PC-9 (cell line): ENCODE measurements at regions not wholly inside any gene's neighbourhood (a gene's known extent, or its start where the extent isn't known, plus 50 kb on each side); places are given as distances from the start of the nearest gene placed in this dataset.

Source experiments
- BruUV-seq: library from RNA; stranded (reverse); fragments of 400-500 nt; replicated peaks from 2 replicates; lab custom pipeline; 2021; lab: Mats Ljungman, UMichigan
- CTCF ChIA-PET: fragments of 300-600 bp; sonication (Branson Sonifier 250); formaldehyde crosslinking; loops from one replicate; lab custom pipeline; 2022; ENCODE audit warnings: antibody characterized with exemption; lab: Charles Lee
- POLR2A ChIA-PET: fragments of 300-600 bp; sonication (Branson Sonifier 250); formaldehyde crosslinking; loops from one replicate; lab custom pipeline; 2022; ENCODE audit warnings: antibody characterized with exemption; ENCODE audit not compliant: unreplicated experiment; lab: Charles Lee
- DNase-seq, 2 experiments: peaks; one replicate each; pipeline versions ENCODE4 v3.0.0 to v3.0.0-alpha.2; 2015 to 2022; ENCODE audit warnings: mixed read lengths in 1 of 2
- H2AFZ ChIP-seq: fragments of 200-600 bp; sonication (generic); 2 replicates; pipeline ENCODE4 v1.8.1; 2017; ENCODE audit warnings: antibody characterized with exemption
- H3F3A ChIP-seq: fragments of 200-600 bp; sonication (generic); 2 replicates; pipeline ENCODE4 v1.8.1; 2017; ENCODE audit warnings: antibody characterized with exemption, mild to moderate bottlenecking, low read depth; ENCODE audit not compliant: insufficient read depth
- H3K27ac ChIP-seq: fragments of 200-600 bp; sonication (generic); 2 replicates; pipeline ENCODE4 v1.6.1; 2016; ENCODE audit warnings: mixed run types
- H3K27me3 ChIP-seq: fragments of 200-600 bp; sonication (generic); 2 replicates; pipeline ENCODE4 v1.6.1; 2016; ENCODE audit warnings: low read depth, mixed run types; ENCODE audit not compliant: insufficient read depth
- H3K36me3 ChIP-seq: fragments of 200-600 bp; sonication (generic); 2 replicates; pipeline ENCODE4 v1.6.1; 2016; ENCODE audit warnings: low read depth, mixed run types
- H3K4me1 ChIP-seq: fragments of 200-600 bp; sonication (generic); replicated peaks from 2 replicates; pipeline ENCODE4 v1.6.1; 2016; ENCODE audit warnings: mixed run types; ENCODE audit not compliant: insufficient read depth
- H3K4me2 ChIP-seq: fragments of 200-600 bp; sonication (generic); 2 replicates; pipeline ENCODE4 v1.6.1; 2017; ENCODE audit warnings: mixed run types
- H3K4me3 ChIP-seq: fragments of 200-600 bp; sonication (generic); 2 replicates; pipeline ENCODE4 v1.6.1; 2016; ENCODE audit warnings: mixed run types
- H3K79me2 ChIP-seq: fragments of 200-600 bp; sonication (generic); 2 replicates; pipeline ENCODE4 v1.6.1; 2017; ENCODE audit warnings: low read depth, mixed run types
- H3K9me2 ChIP-seq: fragments of 200-600 bp; sonication (generic); 2 replicates; pipeline ENCODE4 v1.8.1; 2017; ENCODE audit warnings: mild to moderate bottlenecking; ENCODE audit not compliant: insufficient read depth
- H3K9me3 ChIP-seq: fragments of 200-600 bp; sonication (generic); 2 replicates; pipeline ENCODE4 v1.8.1; 2016; ENCODE audit warnings: low read depth; ENCODE audit not compliant: insufficient read depth
- H4K20me1 ChIP-seq: fragments of 200-600 bp; sonication (generic); 2 replicates; pipeline ENCODE4 v1.8.1; 2017; ENCODE audit not compliant: insufficient read depth
- CTCF ChIP-seq: fragments of 200-600 bp; sonication (generic); conservative IDR thresholded peaks from 2 replicates; pipeline ENCODE4 v1.6.1; 2017; ENCODE audit warnings: mixed run types, antibody characterized with exemption, mild to moderate bottlenecking, moderate library complexity
- EZH2 ChIP-seq: fragments of 200-600 bp; sonication (generic); IDR thresholded peaks from 2 replicates; pipeline ENCODE4 v1.8.0; 2017; ENCODE audit warnings: antibody characterized with exemption, low read depth
- intact Hi-C: fragments of 100-400 bp; cut with micrococcal nuclease; formaldehyde crosslinking; loops from one replicate; pipeline ENCODE4 v1.10.0; 2022; ENCODE audit not compliant: unreplicated experiment

DNA sequence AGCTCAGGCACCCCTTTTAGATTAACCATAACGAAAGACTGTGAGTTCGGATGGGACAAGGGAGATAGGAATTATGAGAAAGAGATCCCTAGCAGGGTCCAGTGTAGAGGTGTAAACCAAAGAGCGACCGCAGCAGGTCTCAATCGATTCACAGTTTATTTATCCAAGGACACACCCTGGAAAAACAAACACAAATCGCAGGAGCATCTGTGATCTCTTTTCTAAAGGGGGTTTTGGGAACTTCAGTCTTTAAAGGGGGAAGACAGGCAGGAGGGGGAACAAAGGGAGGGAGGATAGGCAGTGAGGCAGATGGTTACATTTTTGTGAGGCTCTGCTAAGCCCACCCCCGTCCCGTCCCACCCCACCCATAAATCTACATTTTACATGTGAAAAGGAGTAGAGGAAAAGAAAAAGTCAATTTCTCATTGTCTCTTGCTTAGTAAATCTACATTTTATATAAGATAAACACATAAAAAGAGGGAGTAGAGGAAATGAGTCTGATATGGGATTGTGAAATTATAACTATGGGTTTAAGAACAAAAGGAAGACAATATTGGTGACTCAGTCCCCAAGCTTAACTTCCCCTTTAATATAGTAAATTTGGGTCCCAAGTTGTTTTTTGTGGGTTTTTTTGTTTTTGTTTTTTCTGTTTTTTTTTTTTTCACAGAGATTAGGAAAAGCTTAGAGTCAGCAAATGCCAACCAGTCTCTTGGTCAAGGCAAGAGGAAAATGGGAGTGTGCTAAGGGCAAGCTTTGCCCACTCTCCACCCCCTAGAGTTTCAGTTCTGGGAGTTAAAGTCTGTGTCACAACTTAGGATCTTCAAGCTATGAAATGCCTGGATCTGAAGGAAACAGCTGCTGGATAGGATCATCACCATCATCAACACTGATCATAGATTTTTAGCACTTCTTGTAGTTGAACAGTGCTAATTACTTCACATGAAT is 160.9 kb upstream of the CDH5 start:
- Histone ChIP-seq H3K36me3 (no peaks in the 10 kb centered on the region), H3K4me3 (no peak overlapping the region), H3K4me1 (no peaks in the 10 kb centered on the region), H3K79me2 (no peaks in the 10 kb centered on the region), H4K20me1 (no peaks in the 10 kb centered on the region), H3K9me3 (no peaks in the 10 kb centered on the region), H3F3A (no peaks in the 10 kb centered on the region), H3K27me3 (peaks cover 80% of the 10 kb centered on the region), H3K27ac (no peak overlapping the region), H3K4me2 (no peak overlapping the region), H3K9me2 (no peaks in the 10 kb centered on the region), H2AFZ (no peak overlapping the region)
- POLR2A ChIA-PET: no interaction called here
- no TSS peak for BruUV-seq
- intact Hi-C loops: no loop called here
- CTCF ChIA-PET: interaction anchor here (0.7 kb wide), 1 partner anchor 747 kb away, joined by 3 read pairs; no protein-coding TSS in a partner anchor
- DNase-seq: no peak
- TF ChIP-seq EZH2 (no peak), CTCF (no peak)

GRCh38 chr16:66204756-66205155 is 161.7 kb upstream of the CDH5 start:
- ChIA-PET CTCF (no interaction called here), POLR2A (no interaction called here)
- Histone ChIP-seq H3K9me3 (no peaks in the 10 kb centered on the region), H3K4me2 (no peak overlapping the region), H3K4me3 (no peak overlapping the region), H3K36me3 (no peaks in the 10 kb centered on the region), H3K27me3 (peaks cover 82% of the 10 kb centered on the region), H3K4me1 (no peaks in the 10 kb centered on the region), H4K20me1 (no peaks in the 10 kb centered on the region), H3K79me2 (no peaks in the 10 kb centered on the region), H3K27ac (no peak overlapping the region), H2AFZ (no peak overlapping the region), H3K9me2 (no peaks in the 10 kb centered on the region), H3F3A (no peaks in the 10 kb centered on the region)
- TF ChIP-seq EZH2: no peak
- TF ChIP-seq CTCF: no peak
- DNase-seq: no peak
- BruUV-seq: no TSS peak
- intact Hi-C loops: no loop called here

DNA sequence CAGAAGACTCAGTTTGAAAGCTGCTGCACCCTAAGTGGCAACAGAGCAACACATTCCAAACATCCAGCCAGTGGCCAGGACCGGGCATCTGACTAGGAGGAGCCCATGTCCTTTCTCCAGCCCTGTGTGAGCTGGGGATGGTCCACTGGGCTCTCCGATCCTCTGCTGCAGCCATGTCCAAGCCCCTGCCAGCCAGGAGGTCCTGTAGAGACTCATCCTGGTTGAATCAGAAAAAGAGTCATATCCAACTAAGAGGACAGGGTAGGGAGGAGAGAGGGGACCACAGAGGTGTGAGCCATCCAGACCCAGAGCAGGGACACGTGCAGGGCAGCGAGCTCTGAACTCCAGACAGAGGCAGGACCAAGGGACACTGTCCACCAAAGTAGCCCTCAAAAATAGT is 163.0 kb upstream of the CDH5 start:
- no peak overlapping the region for H3K4me2 ChIP-seq

More for the DNA sequence above, 163.0 kb upstream of the CDH5 start:
- Histone ChIP-seq H3K4me3 (no peak overlapping the region), H2AFZ (no peak overlapping the region), H3K27ac (no peak overlapping the region), H3K9me2 (no peaks in the 10 kb centered on the region), H3K9me3 (no peaks in the 10 kb centered on the region), H3K4me1 (no peaks in the 10 kb centered on the region), H3F3A (no peaks in the 10 kb centered on the region), H3K79me2 (no peaks in the 10 kb centered on the region), H4K20me1 (no peaks in the 10 kb centered on the region), H3K27me3 (peaks cover 75% of the 10 kb centered on the region), H3K36me3 (no peaks in the 10 kb centered on the region)
- TF ChIP-seq EZH2 (no peak), CTCF (no peak)
- intact Hi-C loops: no loop called here
- DNase-seq: no peak
- ChIA-PET CTCF (no interaction called here), POLR2A (no interaction called here)
- no TSS peak for BruUV-seq
